ENCODE measurements at regions not wholly inside any gene's neighbourhood (a gene's known extent, or its start where the extent isn't known, plus 50 kb on each side); places are given as distances from the start of the nearest gene placed in this dataset.

- no peak overlapping the region for H4K5ac ChIP-seq (ENCODE audit: insufficient read length, low read depth, low read length)
- no peak overlapping the region for H3K9ac ChIP-seq (replicated peaks in 1 of 4; ENCODE audit: extremely low read depth in 1 of 4, low read depth in 3 of 4, low read length in 3 of 4)
- no peak overlapping the region for H2BK12ac ChIP-seq (ENCODE audit: low read depth, low read length)
- no peak overlapping the region for H2AFZ ChIP-seq (ENCODE audit: low read length)
- no peak overlapping the region for H3K14ac ChIP-seq (ENCODE audit: insufficient read length)
- no peak overlapping the region for H3K4ac ChIP-seq (replicated peaks; ENCODE audit: insufficient read length, low read depth, low read length)
- H3K23ac ChIP-seq (ENCODE audit: insufficient read length) = no peak overlapping the region
- DNase-seq (ENCODE audit: low read depth in 1 of 2, low spot score in 2 of 2) (no peak), FAIRE-seq (no peak)
- POLR2A ChIA-PET (ENCODE audit: partially characterized antibody) = no interaction called here
- H3K27ac ChIP-seq (ENCODE audit: low read depth, low read length) = no peak overlapping the region
- H2BK20ac ChIP-seq (ENCODE audit: low read length) = no peak overlapping the region
- H2BK5ac ChIP-seq (ENCODE audit: low read depth, low read length) = no peak overlapping the region
- H3K36me3 ChIP-seq (ENCODE audit: control insufficient read depth in 2 of 4, insufficient read depth in 4 of 4, low read length in 3 of 4) = no peaks in the 10 kb centered on the region
- no peak overlapping the region for H3K18ac ChIP-seq (ENCODE audit: extremely low read depth, low read length)
- no peak overlapping the region for H2BK120ac ChIP-seq (replicated peaks; ENCODE audit: low read depth, low read length)
- no peaks in the 10 kb centered on the region for H3K79me2 ChIP-seq (ENCODE audit: control insufficient read depth in 1 of 2, insufficient read depth in 2 of 2, low read length in 2 of 2)
- no peaks in the 10 kb centered on the region for H3K9me3 ChIP-seq (ENCODE audit: insufficient read depth in 2 of 2, low read depth in 1 of 2, low read length in 1 of 2)
- no peak overlapping the region for H4K8ac ChIP-seq (ENCODE audit: extremely low read depth, insufficient read depth, low read length)
- H3K4me2 ChIP-seq (ENCODE audit: insufficient read depth in 1 of 2, low read depth in 2 of 2, low read length in 2 of 2) = no peak overlapping the region
- CTCF ChIA-PET (ENCODE audit: partially characterized antibody) = no interaction called here
- no peaks in the 10 kb centered on the region for H3K4me1 ChIP-seq (replicated peaks in 1 of 4; ENCODE audit: control insufficient read depth in 3 of 4, insufficient read depth in 4 of 4, low read length in 3 of 4)
- no peaks in the 10 kb centered on the region for H3K27me3 ChIP-seq (replicated peaks in 1 of 4; ENCODE audit: control insufficient read depth in 3 of 4, extremely low read depth in 1 of 4, insufficient read depth in 3 of 4, low read length in 3 of 4)
- H3K4me3 ChIP-seq (ENCODE audit: extremely low read depth in 1 of 4, insufficient read depth in 2 of 4, low read depth in 3 of 4, low read length in 4 of 4) = no peak overlapping the region
- H4K91ac ChIP-seq (replicated peaks; ENCODE audit: insufficient read length, low read length) = no peak overlapping the region
- H3K56ac ChIP-seq (replicated peaks; ENCODE audit: insufficient read length, low read depth, low read length) = no peak overlapping the region
- H3K79me1 ChIP-seq (ENCODE audit: low read depth, low read length) = no peaks in the 10 kb centered on the region
- H2BK15ac ChIP-seq (ENCODE audit: low read length) = no peak overlapping the region
- H4K20me1 ChIP-seq (replicated peaks in 1 of 2; ENCODE audit: control insufficient read depth in 1 of 2, insufficient read depth in 2 of 2, low read length in 2 of 2) = no peaks in the 10 kb centered on the region
- no peaks in the 10 kb centered on the region for H3K23me2 ChIP-seq (ENCODE audit: low read depth, low read length)
- no peak overlapping the region for H2AK5ac ChIP-seq (ENCODE audit: low read depth, low read length)
- no peak for TF ChIP-seq ASH2L (IDR thresholded peaks at IDR 0.05; ENCODE audit: low read length)
- no peak for TF ChIP-seq TEAD4 (IDR thresholded peaks at IDR 0.05; ENCODE audit: low read depth, low read length)
- TF ChIP-seq CHD7 (IDR thresholded peaks at IDR 0.05; ENCODE audit: insufficient replicate concordance, low read length) = no peak
Observed at GRCh38 chrX:96449896-96450295, 234.7 kb upstream of the DIAPH2 start.
